H1 (cell line): ENCODE measurements at regions not wholly inside any gene's neighbourhood (a gene's known extent, or its start where the extent isn't known, plus 50 kb on each side); places are given as distances from the start of the nearest gene placed in this dataset.

ENCODE experiments used
- CBX8 ChIP-seq: fragments of 300-800, 300-1000 bp; sonication (generic); IDR thresholded peaks from 2 replicates; pipeline ENCODE4 v1.7.1; 2016; ENCODE audit warnings: low read depth, low read length, borderline replicate concordance
- CEBPB ChIP-seq: IDR thresholded peaks from 2 replicates; pipeline ENCODE4 v1.6.1; 2012; ENCODE audit warnings: low read depth, low read length
- CHD2 ChIP-seq: IDR thresholded peaks from 2 replicates; pipeline ENCODE4 v1.6.1; 2012; ENCODE audit warnings: low read length, improper control_type of control experiment
- FOSL1 ChIP-seq: IDR thresholded peaks from 2 replicates; pipeline ENCODE4 v1.6.1; 2011; ENCODE audit warnings: mild to moderate bottlenecking, low read depth, low read length, moderate library complexity; ENCODE audit not compliant: insufficient read depth
- HDAC6 ChIP-seq: IDR thresholded peaks from one replicate; pipeline ENCODE4 v1.7.1; 2012; ENCODE audit warnings: low read depth, mild to moderate bottlenecking, inconsistent platforms, low read length, moderate library complexity
- JUND ChIP-seq: IDR thresholded peaks from 2 replicates; pipeline ENCODE4 v1.6.1; 2011; ENCODE audit warnings: mild to moderate bottlenecking, improper control_type of control experiment, low read length
- NANOG ChIP-seq: IDR thresholded peaks from 2 replicates; pipeline ENCODE4 v1.6.1; 2011; ENCODE audit warnings: low read length, low read depth, mild to moderate bottlenecking, inconsistent platforms; ENCODE audit not compliant: insufficient read depth, poor library complexity, severe bottlenecking
- PHF8 ChIP-seq: fragments of 200-600 bp; sonication (generic); conservative IDR thresholded peaks from 2 replicates; pipeline ENCODE4 v1.7.1; 2012; ENCODE audit warnings: low read depth, mild to moderate bottlenecking, inconsistent platforms, low read length, moderate library complexity
- RBBP5 ChIP-seq: IDR thresholded peaks from 2 replicates; pipeline ENCODE4 v1.7.1; 2012; ENCODE audit warnings: low read depth, mild to moderate bottlenecking, inconsistent platforms, low read length, moderate library complexity, borderline replicate concordance
- RFX5 ChIP-seq: IDR thresholded peaks from 2 replicates; pipeline ENCODE4 v1.6.1; 2011; ENCODE audit warnings: low read depth, low read length, improper control_type of control experiment, borderline replicate concordance
- SIN3A ChIP-seq, 2 experiments: IDR thresholded peaks in 1 of 2; conservative IDR thresholded peaks in 1 of 2; 2 replicates each; pipeline ENCODE4 v1.6.1; 2011 to 2012; ENCODE audit warnings: low read length in 2 of 2, improper control_type of control experiment in 1 of 2, low read depth in 1 of 2, mild to moderate bottlenecking in 1 of 2
- SRF ChIP-seq: IDR thresholded peaks from 2 replicates; pipeline ENCODE4 v1.6.1; 2011; ENCODE audit warnings: mild to moderate bottlenecking, low read depth, low read length, moderate library complexity
- SUZ12 ChIP-seq: fragments of 200-600 bp; sonication (generic); IDR thresholded peaks from 2 replicates; pipeline ENCODE4 v1.6.1; 2012; ENCODE audit warnings: mild to moderate bottlenecking, inconsistent platforms, low read length, moderate library complexity, mixed read lengths
- TAF1 ChIP-seq: IDR thresholded peaks from 2 replicates; pipeline ENCODE4 v1.6.1; 2011; ENCODE audit warnings: mild to moderate bottlenecking, low read depth, low read length
- TAF7 ChIP-seq: optimal IDR thresholded peaks from 2 replicates; pipeline ENCODE3; 2011; ENCODE audit warnings: low read depth, mild to moderate bottlenecking, inconsistent platforms, low read length, moderate library complexity, borderline replicate concordance
- TEAD4 ChIP-seq: IDR thresholded peaks from 2 replicates; pipeline ENCODE4 v1.6.1; 2012; ENCODE audit warnings: low read depth, low read length, inconsistent platforms, mixed read lengths
- TF ChIP-seq, protein P1 (sequence below), 3 experiments: IDR thresholded peaks; 1 replicate in 2 of 3; 2 replicates in 1 of 3; pipeline versions ENCODE4 v1.5.1 to v1.6.1; 2011; ENCODE audit warnings: low read length in 3 of 3, mild to moderate bottlenecking in 3 of 3, inconsistent platforms in 2 of 3, low read depth in 1 of 3, moderate library complexity in 1 of 3; ENCODE audit not compliant: insufficient read depth in 1 of 3; ENCODE audit errors: control extremely low read depth in 1 of 3
- TF ChIP-seq, protein P2 (sequence below): IDR thresholded peaks from 2 replicates; pipeline ENCODE4 v1.6.1; 2012; ENCODE audit warnings: inconsistent platforms

- no peak for TF ChIP-seq NANOG
- TF ChIP-seq SUZ12 = no peak
- no peak for TF ChIP-seq CBX8
- no peak for TF ChIP-seq RBBP5
- TF ChIP-seq, protein P1, sequence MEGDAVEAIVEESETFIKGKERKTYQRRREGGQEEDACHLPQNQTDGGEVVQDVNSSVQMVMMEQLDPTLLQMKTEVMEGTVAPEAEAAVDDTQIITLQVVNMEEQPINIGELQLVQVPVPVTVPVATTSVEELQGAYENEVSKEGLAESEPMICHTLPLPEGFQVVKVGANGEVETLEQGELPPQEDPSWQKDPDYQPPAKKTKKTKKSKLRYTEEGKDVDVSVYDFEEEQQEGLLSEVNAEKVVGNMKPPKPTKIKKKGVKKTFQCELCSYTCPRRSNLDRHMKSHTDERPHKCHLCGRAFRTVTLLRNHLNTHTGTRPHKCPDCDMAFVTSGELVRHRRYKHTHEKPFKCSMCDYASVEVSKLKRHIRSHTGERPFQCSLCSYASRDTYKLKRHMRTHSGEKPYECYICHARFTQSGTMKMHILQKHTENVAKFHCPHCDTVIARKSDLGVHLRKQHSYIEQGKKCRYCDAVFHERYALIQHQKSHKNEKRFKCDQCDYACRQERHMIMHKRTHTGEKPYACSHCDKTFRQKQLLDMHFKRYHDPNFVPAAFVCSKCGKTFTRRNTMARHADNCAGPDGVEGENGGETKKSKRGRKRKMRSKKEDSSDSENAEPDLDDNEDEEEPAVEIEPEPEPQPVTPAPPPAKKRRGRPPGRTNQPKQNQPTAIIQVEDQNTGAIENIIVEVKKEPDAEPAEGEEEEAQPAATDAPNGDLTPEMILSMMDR (IDR thresholded peaks at IDR 0.05; ENCODE audit: control extremely low read depth in 1 of 3, insufficient read depth in 1 of 3, low read depth in 1 of 3, low read length in 3 of 3) = no peak
- TF ChIP-seq RFX5 = no peak
- TF ChIP-seq CEBPB = no peak
- no peak for TF ChIP-seq CHD2
- TF ChIP-seq, protein P2, sequence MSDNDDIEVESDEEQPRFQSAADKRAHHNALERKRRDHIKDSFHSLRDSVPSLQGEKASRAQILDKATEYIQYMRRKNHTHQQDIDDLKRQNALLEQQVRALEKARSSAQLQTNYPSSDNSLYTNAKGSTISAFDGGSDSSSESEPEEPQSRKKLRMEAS = no peak
- no peak for TF ChIP-seq JUND
- TF ChIP-seq FOSL1 = no peak
- no peak for TF ChIP-seq TAF7
- TF ChIP-seq SIN3A (conservative IDR thresholded peaks at IDR 0.05 in 1 of 2, IDR thresholded peaks at IDR 0.05 in 1 of 2; ENCODE audit: low read depth in 1 of 2, low read length in 2 of 2) = no peak
- no peak for TF ChIP-seq SRF
- TF ChIP-seq HDAC6 = no peak
- no peak for TF ChIP-seq PHF8
- TF ChIP-seq TEAD4 = no peak
- no peak for TF ChIP-seq TAF1
- TF ChIP-seq, all 59 proteins: peak for 0
Observed at GRCh38 chr10:29900865-29901264, 158.5 kb downstream of the JCAD start (continued).
